ENCODE measurements at regions not wholly inside any gene's neighbourhood (a gene's known extent, or its start where the extent isn't known, plus 50 kb on each side); places are given as distances from the start of the nearest gene placed in this dataset.
"Not testable (repeated sequence)": the region's sequence is repeated elsewhere in the genome, so short reads cannot be mapped to it uniquely, and the experiment has no call there.

DNA sequence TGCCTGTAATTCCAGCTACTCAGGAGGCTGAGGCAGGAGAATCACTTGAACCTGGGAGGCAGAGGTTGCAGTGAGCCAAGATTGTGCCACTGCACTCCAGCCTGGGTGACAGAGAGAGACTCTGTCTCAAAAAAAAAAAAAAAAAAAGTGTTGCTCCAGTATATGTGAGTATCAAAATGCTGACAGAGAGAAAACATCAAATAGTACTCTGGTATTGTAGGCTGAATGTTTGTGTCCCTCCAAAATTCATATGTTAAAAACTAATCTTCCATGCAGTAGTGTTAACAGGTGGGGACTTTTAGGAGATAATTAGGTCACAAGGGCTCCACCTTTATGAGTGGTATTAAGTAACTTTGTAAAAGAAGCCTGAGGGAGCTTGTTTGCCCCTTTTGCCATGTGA lies 67.4 kb upstream of the KLF7 start:
- DNase-seq; ATAC-seq (ENCODE audit: poor library complexity); intact Hi-C loops (cut with DNase I): not testable (repeated sequence)

DNA sequence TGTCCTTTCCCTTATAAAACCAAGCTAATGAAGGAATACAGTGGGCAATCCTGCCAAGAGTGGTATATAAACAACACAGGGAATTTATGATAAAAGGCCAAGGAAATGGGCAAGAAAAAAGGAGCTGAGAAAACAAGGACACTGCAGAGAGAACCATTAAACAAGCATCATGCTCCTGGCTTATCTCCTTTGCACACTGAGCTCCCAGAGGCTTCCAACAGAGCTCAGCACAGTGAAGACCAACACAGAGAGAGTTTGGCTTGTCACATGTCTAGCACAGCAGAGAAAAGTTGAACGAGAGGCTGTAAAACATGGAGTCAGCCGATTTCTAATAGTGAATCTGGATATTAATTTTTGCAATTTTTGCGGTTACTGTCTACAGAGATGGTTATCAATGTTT lies 68.0 kb upstream of the KLF7 start:
- DNase-seq = no peak
- ATAC-seq (ENCODE audit: poor library complexity) = no peak
- intact Hi-C loops (cut with DNase I) = no loop called here

DNA sequence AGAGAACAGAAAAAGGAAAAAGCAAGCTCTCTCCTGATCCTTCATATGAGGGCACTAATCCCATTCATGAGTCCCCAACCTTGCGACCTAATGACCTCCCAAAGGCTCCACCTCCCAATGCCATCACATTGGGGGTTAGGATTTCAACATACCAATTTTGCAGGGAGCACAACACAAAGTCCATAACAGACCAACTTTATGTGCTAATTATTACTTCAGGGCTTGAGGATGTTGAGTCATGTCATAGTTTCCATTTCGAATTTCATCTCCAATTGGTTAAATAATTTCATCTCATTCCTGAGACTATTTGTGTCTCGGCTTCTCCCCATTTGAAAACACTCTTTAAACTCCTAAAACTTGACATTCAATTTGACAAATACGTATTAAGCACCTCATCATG lies 69.9 kb upstream of the KLF7 start:
- DNase-seq = no peak
- intact Hi-C loops (cut with DNase I) = no loop called here
- ATAC-seq (ENCODE audit: poor library complexity) = no peak

DNA sequence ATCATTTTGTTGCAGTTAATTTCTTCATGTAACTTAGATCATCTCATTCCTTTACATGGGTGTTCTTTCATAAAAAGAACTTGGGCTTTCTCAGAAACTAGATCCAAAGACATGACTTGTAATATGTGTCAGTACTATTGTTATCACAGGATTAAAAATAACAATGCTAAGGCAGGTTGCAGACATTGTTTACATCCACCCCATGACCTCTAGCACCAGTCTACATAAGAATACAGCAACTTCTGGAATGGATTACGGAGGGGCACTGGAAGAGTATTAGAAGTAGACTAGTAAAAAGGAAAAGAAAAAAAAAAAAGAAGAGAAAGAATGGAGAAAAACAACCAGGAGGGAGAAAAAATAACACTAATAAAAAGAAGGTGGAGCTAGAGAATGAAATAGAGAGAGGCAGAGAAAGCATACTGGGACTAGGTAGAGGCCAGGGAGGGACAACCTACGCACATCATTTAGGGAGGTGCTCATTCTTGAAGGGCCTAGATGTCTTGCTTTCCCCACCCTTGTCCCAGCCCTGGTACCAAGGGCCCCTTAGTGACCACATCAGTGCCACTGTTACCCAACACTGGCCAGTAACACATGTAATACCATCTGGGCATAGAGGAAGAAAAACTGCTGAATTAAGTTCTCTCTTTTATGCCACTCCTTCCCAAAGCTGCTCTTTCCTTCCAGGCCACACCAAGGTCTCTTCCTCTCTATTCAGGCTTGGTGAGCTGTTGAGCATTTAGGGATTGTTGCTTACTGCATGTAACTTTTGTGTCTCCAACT lies 70.6 kb upstream of the KLF7 start:
- ATAC-seq (ENCODE audit: poor library complexity) (peak; percentile 62), DNase-seq (no peak)
- intact Hi-C loops (cut with DNase I) = no loop called here

DNA sequence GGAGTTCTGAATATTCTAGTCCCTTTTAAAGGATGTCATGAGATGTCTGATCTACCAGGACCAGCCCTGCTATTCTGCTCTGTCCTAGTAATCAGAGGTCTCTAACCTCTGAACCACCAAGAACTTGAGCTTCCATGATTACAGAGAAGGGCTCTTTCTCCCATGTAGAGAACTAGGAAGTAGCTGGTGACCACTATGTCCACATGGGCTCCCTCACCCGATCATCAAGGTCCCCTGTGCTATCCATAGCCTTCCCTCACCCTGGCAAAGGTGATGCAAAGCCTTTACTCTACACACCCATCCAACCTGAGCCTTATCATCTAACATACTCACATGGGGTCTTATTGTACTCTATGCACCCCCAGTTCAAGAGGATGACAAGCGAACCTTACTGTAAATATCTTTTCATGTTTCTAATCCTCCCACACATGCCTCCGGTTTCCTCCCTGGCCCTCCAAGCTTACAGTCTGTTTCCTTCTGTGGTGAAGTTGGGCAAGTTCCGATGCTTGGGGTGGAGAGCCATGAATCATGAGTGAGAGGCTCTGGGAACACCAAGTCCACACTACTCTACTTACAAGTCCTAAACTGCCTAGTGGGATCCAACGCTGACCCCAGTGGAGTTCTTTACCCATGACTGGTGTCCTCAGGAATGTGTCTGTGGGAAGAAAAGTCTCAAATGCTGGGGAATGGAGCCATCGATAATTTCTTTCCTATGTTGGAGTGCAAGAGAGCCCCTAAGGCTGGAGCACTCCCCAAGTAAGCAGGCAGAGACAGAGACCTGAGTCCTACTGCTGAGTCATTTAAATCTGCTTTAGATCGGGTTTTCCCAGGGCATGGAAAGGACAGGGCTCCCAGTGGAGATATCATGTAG lies 73.3 kb upstream of the KLF7 start:
- DNase-seq (peak; percentile 51), ATAC-seq (ENCODE audit: poor library complexity) (peak; percentile 70)
- intact Hi-C loops (cut with DNase I) = no loop called here

DNA sequence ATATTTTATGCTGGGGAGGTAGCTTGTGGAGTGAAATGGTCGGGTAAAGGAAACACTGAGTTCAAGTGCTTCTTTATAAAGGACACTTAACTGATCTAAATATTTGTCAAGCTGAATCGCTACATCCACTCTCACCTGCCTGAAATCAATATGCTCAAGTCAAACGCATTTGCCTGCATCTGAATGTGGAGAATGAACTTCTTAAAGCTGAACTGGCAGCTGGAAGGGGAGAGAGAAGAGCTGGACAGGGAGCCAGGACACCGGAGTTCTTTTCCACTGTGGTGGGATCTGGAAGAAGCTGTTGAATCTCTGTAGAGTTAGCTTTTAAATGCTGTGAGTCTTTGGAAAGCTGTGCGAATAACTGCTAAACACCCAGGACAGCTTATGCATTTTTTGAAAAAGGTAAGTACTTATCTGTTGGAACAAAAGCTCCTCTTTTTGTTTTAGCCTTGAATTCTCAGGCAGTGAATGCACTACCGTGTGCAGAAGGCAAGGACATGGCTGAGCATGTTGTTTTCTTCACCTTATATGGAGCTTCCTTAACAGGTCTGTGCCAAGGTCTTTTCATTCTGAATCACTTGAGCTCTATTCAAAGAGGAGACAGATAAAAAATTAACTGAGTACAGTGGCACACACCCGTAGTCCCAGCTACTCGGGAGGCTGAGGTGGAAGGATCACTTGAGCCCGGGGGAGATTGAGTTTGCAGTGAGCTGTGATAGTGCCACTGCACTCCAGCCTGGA lies 74.2 kb upstream of the KLF7 start:
- intact Hi-C loops (cut with DNase I) = no loop called here
- ATAC-seq (ENCODE audit: poor library complexity) (peak; percentile 30), DNase-seq (no peak)

DNA sequence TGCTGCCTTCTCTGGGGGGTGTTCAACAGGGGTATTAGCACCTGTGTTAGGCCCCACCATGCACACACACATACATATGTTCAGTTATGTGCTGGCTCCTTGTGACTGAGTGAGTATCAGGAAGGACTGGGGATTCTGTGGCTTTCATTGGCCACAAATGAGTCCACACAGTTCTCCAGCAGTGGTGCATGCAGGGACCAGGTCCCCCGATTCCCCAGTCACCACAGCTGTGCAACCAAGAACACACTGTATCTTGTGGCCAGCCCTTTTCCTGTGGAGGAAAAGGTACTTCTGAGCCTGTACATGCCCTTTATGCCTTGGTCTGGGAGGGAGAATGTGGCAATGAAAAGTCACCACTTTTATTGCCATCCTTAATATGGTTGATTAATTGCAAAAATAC lies 74.9 kb upstream of the KLF7 start:
- no peak for DNase-seq
- intact Hi-C loops (cut with DNase I) = no loop called here
- ATAC-seq (ENCODE audit: poor library complexity) = no peak

DNA sequence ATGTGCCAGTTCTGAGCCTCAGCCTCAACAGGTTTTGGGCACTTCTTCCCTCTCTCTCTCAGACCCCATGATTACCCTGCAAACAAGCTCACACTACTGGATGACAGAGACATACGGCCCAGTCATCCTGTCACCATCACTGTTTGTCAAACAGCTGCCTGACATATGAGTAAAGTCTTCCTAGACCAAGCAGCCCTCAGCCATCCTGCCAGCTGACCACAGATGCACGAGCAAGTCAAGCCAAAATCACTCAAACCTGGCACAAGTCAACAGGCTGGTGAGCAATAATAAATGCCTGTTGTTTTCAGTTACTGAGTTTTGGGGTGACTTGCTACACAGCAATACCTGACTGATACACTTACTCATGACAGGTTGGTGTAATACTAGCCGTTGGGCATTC lies 75.5 kb upstream of the KLF7 start:
- intact Hi-C loops (cut with DNase I) = no loop called here
- ATAC-seq (ENCODE audit: poor library complexity) = no peak
- no peak for DNase-seq

DNA sequence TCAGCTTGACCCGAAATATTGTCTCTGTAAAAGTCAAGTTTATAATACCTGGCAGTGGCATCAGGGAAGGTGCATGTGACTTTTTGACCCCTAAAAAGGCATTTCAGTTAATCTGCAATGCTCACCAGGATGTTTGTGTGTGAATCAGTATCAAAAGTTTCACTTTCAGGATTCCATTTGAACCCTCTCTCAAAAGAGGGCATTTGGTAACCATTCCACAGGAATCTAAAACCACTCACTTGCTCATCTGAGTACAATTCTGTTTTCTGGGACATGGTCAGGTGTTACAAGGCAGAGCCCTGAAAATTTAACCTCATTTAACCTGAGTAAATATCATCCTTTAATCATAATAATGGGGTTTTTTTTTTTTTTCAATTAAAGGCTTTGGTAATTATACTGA lies 77.9 kb upstream of the KLF7 start:
- DNase-seq (no peak), ATAC-seq (ENCODE audit: poor library complexity) (no peak)
- intact Hi-C loops (cut with DNase I) = no loop called here

DNA sequence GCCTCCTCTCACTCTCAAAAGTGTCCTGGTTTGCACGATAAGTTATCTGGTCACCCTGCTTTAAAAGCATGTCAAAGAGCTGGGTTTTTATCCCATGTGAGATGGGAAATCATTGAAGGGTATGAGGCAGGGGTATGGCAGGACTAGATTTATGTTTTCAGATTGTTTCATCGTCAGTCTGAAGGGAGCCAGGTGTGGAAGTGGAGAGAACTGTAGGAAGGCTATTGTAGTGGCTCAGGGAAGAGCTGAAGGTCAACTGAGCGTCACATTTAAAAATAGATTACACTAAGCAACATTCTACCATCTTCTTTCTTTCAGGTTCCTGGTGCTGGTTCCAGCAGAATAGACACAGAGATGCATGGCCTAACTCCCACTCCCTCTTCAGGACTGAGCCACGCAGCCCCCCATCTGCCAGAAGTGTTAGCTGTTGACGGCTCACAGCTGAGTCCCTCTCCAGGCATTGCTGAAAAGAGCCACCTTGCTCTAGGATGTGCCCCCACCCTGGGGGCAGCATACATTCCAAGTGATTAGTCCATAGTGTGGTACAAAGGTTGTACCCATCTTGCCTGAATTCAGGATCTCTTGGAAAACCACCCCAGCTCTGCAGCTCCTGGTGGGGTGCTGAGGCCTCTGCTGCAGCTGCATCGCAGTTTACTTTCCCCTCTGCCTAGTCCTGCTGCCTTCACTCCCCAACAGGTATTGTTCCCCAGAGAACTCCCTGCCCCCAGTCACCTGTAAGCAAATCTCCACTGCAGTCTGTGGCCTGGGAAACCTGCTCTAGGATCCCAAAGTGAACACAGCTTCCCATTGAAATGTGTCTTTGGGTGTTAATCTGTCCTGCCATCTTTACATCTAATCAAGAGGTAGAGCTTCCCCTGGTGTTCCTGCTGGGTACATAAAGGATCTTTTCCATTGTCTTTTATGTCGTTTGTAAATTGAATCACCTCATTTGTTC lies 79.5 kb upstream of the KLF7 start:
- ATAC-seq (ENCODE audit: poor library complexity) = no peak
- no peak for DNase-seq
- intact Hi-C loops (cut with DNase I) = no loop called here

DNA sequence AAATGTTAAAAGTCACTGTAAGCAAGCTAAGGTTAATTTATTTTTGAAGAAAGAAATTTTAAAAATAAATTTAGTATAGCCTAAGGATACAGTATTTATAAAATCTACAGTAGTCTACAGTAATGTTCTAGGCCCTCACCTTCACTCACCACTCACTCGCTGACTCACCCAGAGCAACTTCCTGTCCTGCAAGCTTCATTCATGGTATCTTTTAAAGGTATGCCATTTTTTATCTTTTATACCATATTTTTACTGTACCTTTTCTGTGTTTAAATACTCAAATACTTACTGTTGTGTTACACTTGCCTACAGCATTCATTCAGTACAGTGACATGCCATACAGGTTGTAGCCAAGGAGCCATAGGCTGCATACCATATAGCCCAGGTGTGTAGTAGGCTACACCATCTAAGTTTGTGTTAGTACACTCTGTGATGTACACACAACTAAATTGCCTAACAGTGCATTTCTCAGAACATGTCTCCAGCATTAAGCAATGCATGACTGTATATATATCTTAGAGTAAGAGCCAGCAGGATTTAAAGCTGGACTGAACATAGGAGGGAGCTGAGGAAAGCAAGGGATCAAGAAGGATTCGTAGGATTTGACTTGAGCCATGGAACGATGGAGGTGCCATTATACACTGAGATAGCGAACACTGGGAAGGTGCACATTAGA lies 83.1 kb upstream of the KLF7 start:
- DNase-seq (no peak), ATAC-seq (ENCODE audit: poor library complexity) (no peak)
- intact Hi-C loops (cut with DNase I) = no loop called here

DNA sequence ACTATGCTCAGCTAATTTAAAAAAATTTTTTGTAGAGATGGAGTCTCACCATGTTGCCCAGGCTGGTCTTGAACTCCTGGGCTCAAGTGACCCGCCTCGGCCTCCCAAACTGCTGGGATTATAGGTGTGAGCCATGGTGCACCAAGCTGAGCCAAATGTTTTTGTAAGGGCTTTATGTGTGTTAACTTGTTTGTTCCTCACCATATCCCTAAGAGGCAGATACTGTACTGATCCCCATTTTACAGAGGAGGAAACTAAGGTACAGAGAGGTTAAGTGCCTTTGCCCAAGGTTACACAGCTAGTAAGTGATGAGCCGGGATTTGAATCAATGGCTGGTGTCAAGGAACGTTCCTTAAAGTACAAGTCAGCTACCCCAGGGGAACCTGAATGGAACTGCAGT lies 85.3 kb upstream of the KLF7 start:
- DNase-seq (no peak), ATAC-seq (ENCODE audit: poor library complexity) (no peak)
- intact Hi-C loops (cut with DNase I) = no loop called here

DNA sequence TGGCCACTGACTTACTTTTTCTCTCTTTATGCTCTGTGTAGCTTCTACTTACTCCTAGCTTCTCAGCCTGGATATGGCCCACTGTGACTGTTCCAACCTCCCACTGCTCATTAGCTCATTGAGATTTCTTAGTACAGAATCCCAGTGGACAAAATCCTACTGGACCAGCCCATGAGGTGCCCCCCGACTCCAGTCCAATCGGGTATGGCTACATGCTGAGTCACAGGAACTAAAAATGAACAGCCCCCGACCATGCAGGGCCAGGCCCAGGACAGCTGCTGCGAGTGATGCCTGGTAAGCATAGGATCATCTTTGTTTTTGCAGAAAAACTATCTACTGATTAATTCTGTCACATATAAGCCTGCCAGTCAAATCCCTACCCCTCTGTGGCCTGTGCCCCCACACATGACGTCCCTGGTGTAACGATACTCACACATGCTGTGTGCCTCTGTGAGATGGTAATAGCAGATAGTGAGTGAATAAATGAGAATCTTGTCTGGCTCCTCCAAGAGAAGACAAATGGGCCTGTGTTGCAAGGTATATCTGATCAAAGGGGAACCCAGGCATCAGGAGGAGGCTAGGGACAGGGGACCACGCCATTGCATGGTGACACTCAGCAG lies 85.9 kb upstream of the KLF7 start:
- DNase-seq (no peak), ATAC-seq (ENCODE audit: poor library complexity) (no peak)
- intact Hi-C loops (cut with DNase I) = no loop called here

DNA sequence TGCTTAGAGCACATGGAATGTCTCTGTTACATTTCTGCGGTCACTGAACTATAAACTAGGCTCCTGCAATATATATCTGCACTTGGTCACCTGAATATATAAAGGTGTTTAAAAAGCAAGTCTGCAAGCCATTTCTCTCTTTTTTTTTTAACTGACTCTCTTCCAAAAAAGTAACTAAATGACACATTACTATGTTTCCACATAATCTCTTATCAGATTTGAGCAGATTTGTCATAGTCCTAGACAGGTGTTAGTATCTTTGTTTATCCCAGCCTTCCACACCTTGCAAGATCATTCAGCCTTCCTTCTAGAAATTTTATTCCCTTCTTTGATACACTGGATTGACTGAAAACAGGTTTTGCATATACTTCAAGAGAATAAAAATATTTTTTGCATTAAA lies 86.7 kb upstream of the KLF7 start:
- intact Hi-C loops (cut with DNase I) = no loop called here
- ATAC-seq (ENCODE audit: poor library complexity) (no peak), DNase-seq (no peak)

DNA sequence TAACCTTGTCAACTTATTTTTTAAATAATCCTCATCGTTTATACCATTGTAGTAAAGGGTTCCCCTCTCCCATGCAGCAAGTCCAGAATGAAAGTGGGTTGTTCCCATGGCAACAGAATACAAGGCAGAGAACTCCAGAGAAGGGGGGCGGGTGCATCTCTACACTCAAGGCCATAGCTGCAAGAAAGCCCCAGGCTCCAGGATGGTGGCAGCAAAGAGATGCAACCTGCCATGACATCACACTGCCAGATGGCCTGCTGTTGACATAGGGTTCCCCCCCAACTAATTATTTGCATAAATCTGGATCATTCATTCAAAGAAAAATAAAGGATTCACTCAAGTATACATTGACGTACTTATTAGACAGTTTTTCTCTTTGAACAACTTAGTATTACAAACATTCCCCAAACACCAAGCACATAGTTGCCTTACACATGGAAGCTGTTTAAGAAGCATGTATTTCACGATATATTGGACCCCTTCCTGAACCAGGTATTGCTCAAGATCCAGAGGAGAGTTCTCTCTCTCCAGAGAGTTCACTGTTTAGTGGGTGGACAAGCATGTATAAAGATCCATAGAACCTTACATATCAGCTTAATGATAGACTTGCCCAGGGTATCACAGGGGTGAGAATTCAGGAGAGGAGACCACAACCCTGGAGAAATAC lies 87.4 kb upstream of the KLF7 start:
- intact Hi-C loops (cut with DNase I) = no loop called here
- DNase-seq = no peak
- no peak for ATAC-seq (ENCODE audit: poor library complexity)

DNA sequence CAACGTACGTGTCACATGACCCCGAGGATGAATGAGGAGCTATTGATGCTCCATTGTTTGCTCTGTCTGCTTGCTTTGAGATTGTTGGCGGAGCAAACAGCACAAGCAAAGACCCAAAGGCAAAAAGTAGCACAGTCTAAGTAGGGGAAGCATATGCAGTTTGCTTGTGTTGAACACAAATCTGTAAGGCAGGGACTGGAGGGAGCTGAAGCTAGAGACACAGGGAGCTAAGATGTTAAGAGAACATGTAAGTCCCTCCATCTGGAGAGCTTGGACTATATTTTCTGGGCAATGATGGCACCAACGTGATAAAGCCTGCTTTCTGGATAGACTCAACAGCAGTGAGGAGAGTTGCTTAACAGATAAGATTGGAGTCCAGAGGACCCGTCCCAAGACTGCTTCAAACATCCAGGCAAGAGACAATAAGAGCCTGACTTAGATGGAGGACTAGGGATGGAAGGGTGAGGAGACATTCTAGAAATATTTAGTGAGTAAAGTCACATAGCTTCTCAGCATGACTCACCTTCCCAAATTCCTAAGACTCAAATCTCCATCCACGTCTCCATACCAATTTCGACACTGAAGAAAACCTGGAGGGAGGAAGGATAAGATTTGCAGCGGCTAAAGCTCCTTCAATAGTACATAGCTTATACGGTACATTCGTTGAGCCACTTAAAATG lies 88.1 kb upstream of the KLF7 start:
- intact Hi-C loops (cut with DNase I) = no loop called here
- ATAC-seq (ENCODE audit: poor library complexity) = no peak

More for the DNA sequence above, 88.1 kb upstream of the KLF7 start:
- no peak for DNase-seq
